Tongue (tissue), 1 donor: ENCODE measurements at regions not wholly inside any gene's neighbourhood (a gene's known extent, or its start where the extent isn't known, plus 50 kb on each side); places are given as distances from the start of the nearest gene placed in this dataset.
"Not testable (repeated sequence)": the region's sequence is repeated elsewhere in the genome, so short reads cannot be mapped to it uniquely, and the experiment has no call there.

ENCODE experiments used
- DNase-seq: peaks from one replicate; pipeline ENCODE4 v3.0.0-alpha.2; 2015

GRCh38 chr3:82384181-82384580, 622.7 kb upstream of the GBE1 start:
- no peak for DNase-seq

GRCh38 chr3:82382831-82383230, 621.4 kb upstream of the GBE1 start:
- DNase-seq: no peak

DNA sequence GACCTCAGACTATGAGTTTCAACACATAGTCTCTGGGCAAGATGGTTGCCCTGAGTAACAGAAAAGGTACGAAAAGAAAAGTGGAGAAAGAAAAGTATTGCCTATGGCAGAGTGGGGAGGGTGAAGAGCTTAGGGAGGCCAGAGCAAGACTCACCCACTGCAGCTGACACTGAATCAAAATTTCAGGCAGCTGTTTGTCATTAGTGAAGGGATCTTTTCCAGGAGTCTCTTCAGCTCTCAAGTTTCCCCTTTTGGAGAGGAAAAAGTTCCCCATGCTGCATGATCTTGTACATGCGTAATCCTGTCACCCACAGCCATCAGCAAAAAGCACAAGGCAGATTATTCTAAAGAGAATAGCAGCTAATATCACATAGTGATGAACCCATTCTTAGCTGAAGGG, 616.9 kb upstream of the GBE1 start:
- peak; percentile 22 for DNase-seq

DNA sequence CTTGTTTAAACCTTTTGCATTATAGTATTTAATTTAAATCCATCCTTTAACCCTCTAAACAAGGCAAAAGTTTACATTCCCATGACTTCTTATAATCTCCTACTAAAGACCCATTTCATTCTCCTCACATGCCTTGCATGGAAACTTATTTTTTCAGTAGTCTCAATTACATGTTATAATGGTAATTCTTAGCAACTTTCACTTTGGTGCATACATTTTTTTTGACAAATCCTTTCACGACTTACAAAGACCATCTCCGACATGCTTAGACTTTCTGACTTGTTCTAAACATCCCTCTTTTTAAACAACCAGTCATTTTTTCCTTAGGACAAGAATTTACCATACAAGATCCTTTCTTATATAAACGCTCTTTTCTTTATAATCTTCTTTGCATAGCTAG, 615.4 kb upstream of the GBE1 start:
- DNase-seq: no peak

DNA sequence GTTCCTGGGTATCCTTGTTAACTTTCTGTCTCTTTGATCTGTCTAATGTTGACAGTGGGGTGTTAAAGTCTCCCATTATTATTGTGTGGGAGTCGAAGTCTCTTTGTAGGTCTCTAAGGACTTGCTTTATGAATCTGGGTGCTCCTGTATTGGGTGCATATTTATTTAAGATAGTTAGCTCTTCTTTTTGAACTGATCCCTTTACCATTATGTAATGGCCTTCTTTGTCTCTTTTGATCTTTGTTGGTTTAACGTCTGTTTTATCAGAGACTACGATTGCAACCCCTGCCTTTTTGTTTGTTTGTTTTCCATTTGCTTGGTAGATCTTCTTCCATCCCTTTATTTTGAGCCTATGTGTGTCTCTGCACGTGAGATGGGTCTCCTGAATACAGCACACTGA, 612.4 kb upstream of the GBE1 start:
- not testable (repeated sequence) for DNase-seq

DNA sequence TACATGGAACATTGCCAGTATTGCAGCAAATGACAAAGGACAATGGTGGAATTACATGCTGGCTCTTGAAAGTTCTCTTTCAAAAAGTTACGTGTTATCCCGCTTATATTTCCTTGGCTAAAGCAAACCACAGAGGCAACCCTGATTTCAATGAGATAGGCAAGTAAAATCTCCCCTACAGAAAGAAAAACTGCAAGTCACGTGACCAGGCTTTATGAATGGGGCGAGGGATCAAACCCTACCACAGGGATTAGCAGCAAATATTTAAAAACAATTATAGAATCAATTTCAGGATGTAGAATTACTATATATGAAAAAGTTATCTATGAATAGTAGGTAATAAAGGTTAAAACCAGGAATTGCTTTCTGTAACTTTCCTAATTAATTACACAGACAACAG, 603.4 kb upstream of the GBE1 start:
- no peak for DNase-seq

DNA sequence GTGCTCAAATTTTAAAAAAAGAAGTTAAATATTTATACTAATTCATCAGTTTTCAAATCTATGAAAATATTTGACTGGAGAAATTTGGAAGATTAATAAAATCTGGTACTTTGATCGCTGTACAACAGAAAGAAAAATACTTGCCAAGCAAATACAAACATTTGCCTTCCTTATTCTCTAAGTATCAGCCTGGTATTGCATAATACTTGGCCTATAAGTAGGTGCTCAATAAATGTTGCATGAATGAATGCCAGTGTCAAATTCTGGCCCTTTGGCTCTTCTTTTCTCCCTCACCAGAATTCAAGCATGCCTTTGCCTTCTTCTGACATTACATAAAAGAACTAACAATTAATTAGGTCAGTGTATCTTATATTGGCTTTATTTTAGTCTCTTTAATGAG, 601.7 kb upstream of the GBE1 start:
- no peak for DNase-seq

DNA sequence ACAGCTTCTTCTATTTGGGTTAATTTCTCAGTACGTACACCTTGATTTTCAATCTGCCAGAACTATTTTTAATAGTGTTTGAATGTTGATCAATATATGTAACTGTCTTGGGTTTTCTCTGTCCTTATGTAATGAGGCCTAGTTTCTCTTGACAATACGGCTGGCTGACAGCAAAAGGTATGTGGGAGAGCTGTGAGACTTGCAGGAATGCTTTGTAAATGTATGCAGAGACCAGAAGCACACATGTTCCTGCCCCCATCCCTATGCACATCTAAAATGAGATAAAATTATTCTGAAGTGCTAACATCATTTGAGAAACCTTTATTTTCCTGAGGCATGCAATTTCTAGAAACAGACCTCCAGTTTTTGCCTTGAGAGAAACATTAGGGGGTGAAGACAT, 593.8 kb upstream of the GBE1 start:
- no peak for DNase-seq

DNA sequence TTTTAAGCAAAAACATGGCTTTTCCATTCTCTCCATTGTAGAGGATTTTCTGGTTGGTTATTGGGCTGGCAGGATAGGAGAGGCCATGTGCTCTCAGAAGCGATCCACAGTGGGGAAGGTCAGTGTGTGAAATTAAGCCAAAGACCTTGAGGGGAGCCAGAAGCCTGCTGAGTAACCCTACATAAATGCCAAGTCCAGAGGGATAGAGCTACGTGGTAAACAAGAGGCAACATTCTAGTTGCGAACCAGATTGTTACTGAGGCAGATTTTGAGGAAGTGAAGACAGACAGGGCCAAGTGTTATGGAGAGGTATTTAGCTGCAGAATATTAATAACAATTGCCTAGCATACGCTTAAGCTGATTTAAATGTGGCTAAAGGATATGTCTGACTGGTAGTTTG, 592.8 kb upstream of the GBE1 start:
- peak; percentile 3 for DNase-seq

DNA sequence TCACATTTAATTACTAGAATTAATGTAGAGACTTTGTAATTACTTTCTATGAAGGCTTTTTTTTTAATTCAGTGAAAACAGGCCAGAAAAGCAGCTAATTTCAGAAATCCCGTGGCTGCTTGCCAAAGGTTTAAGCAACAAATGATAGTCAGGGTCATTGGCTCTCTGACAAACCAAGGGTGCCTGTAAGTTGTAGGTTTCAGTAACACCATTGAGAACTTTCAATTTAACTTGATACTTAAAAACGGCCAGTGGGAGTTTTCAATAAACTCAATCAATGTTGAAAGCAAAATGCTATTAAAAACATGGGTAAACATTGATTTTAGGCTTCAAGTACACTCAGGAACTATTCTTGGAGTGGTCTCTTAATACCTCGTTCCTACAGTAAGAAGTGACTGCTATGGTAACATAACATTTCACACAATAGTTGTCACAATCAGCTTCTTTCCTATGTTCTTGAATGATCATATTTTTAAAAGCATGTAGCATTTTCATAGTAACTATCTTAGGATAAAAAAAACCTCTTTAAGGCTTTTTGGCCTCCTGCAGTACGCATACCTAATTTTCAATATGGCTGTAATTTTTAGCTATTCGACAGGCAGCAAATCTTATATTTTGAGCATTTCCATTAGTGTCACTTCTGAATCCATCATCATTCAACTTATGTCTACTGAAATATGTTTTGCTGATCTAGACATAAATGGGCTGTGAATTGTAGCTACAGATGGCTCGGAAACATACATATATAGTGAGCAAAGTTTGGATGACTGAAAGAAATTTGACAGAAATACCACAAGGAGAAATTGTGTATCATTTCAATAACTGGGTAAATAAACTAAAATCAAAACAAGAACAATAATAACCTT, 592.1 kb upstream of the GBE1 start:
- no peak for DNase-seq

GRCh38 chr3:82347585-82347984, 586.1 kb upstream of the GBE1 start:
- no peak for DNase-seq

DNA sequence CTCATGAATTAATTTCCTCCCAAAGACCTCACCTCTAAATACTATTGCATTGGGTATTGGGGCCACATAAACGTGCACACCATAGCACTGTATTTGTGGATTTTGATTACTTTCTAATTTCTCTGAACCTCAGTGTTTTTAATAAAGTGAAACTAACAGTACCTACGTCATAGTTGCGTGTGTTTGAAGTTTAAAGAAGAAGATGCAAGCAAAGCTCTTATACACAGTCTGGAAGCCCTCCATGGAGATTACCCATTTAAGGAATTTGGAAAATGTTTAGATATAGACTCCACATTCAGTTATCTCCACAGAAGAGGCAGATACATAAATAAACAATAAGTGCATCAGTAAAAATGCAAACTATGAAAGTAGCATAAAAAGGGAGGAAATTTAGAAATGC, 581.1 kb upstream of the GBE1 start:
- DNase-seq: no peak

- no peak for DNase-seq
Measured at GRCh38 chr3:82329300-82329699, 567.9 kb upstream of the GBE1 start.

- DNase-seq: no peak
Measured at GRCh38 chr3:82311901-82312300, 550.5 kb upstream of the GBE1 start.

DNA sequence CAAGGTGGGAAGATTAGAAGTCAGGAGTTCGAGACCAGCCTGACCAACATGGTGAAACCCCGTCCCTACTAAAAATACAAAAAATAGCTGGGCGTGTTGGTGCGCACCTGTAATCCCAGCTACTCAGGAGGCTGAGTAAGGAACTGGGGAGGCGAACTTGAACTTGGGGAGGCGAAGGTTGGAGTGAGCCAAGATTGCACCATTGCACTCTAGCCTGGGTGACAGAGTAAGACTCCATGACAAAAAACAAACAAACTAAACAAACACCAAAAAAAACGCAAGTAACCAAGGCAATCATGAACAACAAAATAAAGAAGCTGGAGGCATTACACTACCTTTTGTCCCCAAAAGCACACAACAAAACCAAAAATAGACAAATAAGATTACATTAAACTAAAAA, 547.3 kb upstream of the GBE1 start:
- DNase-seq: no peak

DNA sequence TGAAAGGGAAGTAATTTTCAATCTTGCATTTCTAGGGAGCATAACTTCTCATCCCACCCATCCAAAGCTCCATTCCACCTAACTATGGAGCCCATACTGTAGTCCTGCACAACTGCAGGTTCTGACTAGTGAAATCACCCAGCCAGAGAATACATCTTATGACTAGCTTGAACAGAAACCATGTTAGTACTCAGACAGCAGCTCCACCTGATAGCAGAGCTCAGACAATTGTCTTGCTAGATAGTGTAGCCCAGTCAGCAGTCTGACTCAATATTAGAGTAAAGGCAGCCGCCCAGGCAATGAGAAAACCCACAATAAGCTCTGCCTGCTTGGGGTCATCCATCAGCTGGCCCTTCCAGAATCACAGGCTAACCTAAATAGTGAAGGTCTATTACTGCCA, 544.7 kb upstream of the GBE1 start:
- DNase-seq: no peak

DNA sequence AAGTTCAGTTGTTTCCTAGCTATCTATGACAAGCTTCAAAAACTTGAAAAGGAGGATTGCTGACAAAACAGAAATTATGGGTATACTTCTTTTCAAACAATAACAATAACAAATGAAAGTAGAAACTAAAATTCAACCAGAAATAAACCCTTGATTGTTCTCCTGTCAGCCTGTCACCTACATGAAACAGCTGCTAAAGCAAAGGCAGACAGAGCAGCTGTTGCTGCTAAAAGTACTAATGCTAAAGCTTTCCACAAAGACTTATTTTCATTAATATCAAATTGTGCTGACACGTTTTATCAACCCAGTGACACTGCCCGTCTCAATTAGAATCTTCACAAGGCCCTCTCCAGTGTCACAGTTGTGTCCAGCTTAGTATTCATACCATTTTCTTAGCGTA, 533.2 kb upstream of the GBE1 start:
- DNase-seq: peak; percentile 35

- DNase-seq: no peak
Measured at GRCh38 chr3:82293867-82294266, 532.4 kb upstream of the GBE1 start.

DNA sequence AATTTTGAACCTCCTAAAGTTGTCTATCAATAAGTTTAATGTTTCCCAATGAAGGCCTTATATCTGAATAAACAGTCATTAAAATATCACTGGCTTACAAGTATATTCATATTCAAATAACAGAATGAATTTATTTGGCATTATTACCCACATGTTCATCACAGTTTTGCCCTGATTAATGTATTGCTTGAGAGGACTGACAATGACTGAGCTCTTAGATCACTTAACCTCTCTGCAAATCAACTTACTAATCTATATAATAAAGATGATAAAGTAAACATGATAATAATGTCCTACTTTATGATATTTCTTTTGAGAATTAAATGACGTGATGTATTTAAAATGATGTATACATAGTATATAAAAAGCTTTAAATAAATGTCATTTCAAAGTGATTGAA, 532.0 kb upstream of the GBE1 start:
- DNase-seq: no peak

- DNase-seq: no peak
Measured at GRCh38 chr3:82287562-82287961, 526.1 kb upstream of the GBE1 start.

DNA sequence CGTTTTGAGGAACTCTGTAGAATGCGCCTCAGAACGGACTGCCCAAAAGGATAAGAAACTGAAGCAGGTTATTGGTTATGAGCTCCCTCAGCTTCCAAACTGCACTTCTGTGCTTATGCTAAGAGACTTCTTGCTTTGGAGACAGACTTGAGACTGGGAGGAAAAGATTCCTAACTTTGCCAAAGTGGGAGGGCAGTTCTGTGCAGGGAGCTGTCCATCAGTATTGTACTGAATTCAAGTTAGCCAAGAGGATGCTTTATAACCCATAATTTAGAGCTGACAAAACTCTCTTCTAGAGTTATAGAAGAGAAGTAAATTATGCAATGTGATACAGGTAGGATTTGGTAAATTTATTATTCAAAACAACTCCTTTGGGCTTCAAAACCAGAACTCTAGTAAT, 519.8 kb upstream of the GBE1 start:
- DNase-seq: peak; percentile 71

GRCh38 chr3:82276992-82277391, 515.5 kb upstream of the GBE1 start:
- DNase-seq: no peak

DNA sequence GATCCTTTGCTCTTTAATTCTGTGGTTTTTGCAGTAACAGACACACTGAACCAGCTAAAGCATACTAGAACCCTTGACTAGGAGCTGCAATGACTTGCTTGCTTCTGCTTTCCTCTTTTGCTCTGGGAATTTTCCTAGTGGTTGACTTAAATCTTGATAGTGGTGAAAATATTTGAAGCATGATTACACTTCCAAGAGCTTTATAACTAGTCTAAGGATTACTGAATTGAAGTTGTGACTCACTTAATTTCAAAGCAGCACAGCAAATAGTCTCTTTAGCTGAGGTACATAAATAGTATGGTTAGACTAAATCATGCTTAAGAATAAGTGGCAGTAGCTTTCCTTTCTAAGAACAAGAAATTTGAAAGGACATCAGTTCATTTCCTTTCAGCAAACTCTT, 513.5 kb upstream of the GBE1 start:
- no peak for DNase-seq

- no peak for DNase-seq
Measured at GRCh38 chr3:82265747-82266146, 504.3 kb upstream of the GBE1 start.

DNA sequence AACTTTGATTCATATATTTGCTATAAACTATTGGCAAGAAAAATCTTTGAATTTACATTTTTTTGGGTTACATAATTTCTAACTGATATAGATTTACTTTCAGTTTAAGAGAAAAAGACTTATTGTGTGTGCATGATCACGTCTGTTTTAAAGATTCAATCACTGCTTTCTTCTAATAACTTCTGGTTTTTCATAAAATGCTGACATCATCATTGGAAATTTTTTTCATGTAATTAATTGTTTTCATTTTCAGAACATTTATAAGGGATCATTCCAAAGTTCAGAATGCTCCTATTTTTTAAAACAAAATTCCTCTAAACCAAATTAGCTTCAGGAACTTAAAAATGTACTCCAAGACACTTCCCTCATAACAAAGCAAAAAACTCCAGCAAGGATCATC, 500.7 kb upstream of the GBE1 start:
- no peak for DNase-seq
